Right lobe of liver (tissue), 4 donors: ENCODE measurements at regions not wholly inside any gene's neighbourhood (a gene's known extent, or its start where the extent isn't known, plus 50 kb on each side); places are given as distances from the start of the nearest gene placed in this dataset.
"Not testable (repeated sequence)": the region's sequence is repeated elsewhere in the genome, so short reads cannot be mapped to it uniquely, and the experiment has no call there.

Experiments
- CTCF ChIP-seq, 4 donors: fragments of 200-600 bp in 3 of 4; fragments of 450-650 bp in 1 of 4; IDR thresholded peaks; one replicate each; pipeline versions ENCODE4 v1.5.1 to v1.8.0; 2016 to 2022; ENCODE audit warnings: antibody characterized with exemption in 4 of 4, mild to moderate bottlenecking in 2 of 4
- POLR2A ChIP-seq: fragments of 450-650 bp; IDR thresholded peaks from one replicate; pipeline ENCODE4 v1.6.1; 2017; ENCODE audit warnings: antibody characterized with exemption, mild to moderate bottlenecking
- donor health status: DM: no; HTN: no; CAD: no.
- donor health status: DM: no; HTN: no; CAD: no.
- donor health status: DM: no; HTN: yes; CAD: no.

DNA sequence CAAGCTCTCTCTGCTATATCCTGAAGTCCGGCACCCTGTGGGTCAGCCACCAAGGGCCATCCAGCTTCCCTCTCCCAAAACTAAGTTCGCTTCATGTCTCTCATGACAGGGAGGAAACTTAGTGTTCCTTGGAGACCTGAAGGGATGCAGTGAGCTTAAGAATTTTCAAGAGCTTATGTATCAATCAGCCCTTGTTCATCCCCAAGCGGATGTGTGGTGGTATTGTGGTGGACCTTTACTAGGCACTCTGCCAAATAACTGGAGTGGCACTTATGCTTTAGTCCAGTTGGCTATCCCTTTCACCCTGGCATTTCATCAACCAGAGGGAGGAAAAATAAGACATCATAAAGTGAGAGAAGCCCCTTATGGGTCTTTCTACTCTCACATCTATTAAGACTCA lies 114.6 kb upstream of the PPM1J start:
- not testable (repeated sequence) for TF ChIP-seq CTCF (IDR thresholded peaks at IDR 0.05); POLR2A
